GM20000 (cell line): ENCODE measurements at regions not wholly inside any gene's neighbourhood (a gene's known extent, or its start where the extent isn't known, plus 50 kb on each side); places are given as distances from the start of the nearest gene placed in this dataset.

Experiments used
- DNase-seq: peaks from one replicate; pipeline ENCODE4 v3.0.0; 2012; ENCODE audit warnings: low spot score
- TF ChIP-seq, protein P1 (sequence below): IDR thresholded peaks from 2 replicates; pipeline ENCODE4 v1.5.1; 2012; ENCODE audit warnings: mild to moderate bottlenecking, control low read depth; ENCODE audit errors: extremely low read depth, missing control alignments

DNA sequence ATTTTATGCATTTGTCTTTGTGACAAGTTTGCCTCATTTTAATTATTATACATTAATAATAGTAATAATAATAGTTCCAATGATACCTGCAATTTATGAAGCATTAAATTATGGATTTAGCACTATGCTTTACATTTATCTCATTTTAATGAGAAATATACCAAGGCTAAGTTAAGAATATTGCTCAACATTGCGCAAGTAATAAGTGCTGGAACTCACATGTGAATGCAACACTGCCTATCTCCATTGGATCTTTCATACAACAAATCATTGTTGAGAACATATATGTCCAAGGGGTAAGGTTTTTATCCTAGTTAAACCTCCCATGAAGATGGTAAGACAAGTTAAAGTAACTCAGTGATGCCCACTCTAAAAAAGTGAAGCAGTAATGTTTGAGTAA is 703.7 kb upstream of the SOX9 start:
- TF ChIP-seq, protein P1, sequence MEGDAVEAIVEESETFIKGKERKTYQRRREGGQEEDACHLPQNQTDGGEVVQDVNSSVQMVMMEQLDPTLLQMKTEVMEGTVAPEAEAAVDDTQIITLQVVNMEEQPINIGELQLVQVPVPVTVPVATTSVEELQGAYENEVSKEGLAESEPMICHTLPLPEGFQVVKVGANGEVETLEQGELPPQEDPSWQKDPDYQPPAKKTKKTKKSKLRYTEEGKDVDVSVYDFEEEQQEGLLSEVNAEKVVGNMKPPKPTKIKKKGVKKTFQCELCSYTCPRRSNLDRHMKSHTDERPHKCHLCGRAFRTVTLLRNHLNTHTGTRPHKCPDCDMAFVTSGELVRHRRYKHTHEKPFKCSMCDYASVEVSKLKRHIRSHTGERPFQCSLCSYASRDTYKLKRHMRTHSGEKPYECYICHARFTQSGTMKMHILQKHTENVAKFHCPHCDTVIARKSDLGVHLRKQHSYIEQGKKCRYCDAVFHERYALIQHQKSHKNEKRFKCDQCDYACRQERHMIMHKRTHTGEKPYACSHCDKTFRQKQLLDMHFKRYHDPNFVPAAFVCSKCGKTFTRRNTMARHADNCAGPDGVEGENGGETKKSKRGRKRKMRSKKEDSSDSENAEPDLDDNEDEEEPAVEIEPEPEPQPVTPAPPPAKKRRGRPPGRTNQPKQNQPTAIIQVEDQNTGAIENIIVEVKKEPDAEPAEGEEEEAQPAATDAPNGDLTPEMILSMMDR, result no peak

GRCh38 chr17:71422968-71423367 is 697.9 kb upstream of the SOX9 start:
- TF ChIP-seq, protein P1, result no peak
- DNase-seq, result no peak

More for the DNA sequence above, 703.7 kb upstream of the SOX9 start:
- DNase-seq, result no peak

GRCh38 chr17:71423871-71424546 is 696.8 kb upstream of the SOX9 start:
- DNase-seq, result no peak
- TF ChIP-seq, protein P1, result no peak

- no peak for DNase-seq
- TF ChIP-seq, protein P1, result no peak
These were observed 693.0 kb upstream of the SOX9 start for GRCh38 chr17:71427801-71428200.

DNA sequence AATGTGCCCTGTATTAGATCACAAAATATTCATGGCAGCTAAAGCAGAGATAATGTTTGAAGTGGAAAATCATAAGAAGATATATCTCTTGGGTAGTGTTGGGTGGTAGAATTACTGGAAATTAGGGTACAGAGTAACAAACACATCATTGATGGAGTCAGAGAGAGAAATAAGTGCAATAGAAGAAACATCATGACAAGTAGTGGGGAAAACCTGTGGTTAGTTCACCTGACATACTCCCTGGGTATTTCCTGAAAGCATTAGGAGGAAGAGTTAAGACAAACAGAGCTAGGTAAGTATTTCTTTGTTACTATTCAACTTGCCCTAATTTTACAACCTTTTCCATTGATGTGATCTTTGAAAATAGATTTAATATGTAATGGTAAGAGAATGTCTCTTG is 691.9 kb upstream of the SOX9 start:
- TF ChIP-seq, protein P1, result no peak
- DNase-seq, result no peak

- TF ChIP-seq, protein P1, result no peak
- DNase-seq, result no peak
These were observed 690.5 kb upstream of the SOX9 start for GRCh38 chr17:71430281-71430680.

GRCh38 chr17:71431146-71431545 is 689.7 kb upstream of the SOX9 start:
- TF ChIP-seq, protein P1, result no peak
- DNase-seq, result no peak
